Activated T-cell treated with anti-CD3 and anti-CD28 coated beads, Interleukin-2, amount 50 U/mL, for 24 hours (primary cell): ENCODE measurements at regions not wholly inside any gene's neighbourhood (a gene's known extent, or its start where the extent isn't known, plus 50 kb on each side); places are given as distances from the start of the nearest gene placed in this dataset.

Source experiments
- DNase-seq: peaks from one replicate; pipeline ENCODE4 v3.0.0-alpha.2; 2020
- H3K27ac Mint-ChIP-seq: 2 replicates; pipeline ENCODE4 v1.8.0; 2020; ENCODE audit warnings: mild to moderate bottlenecking, mixed read lengths
- H3K27me3 Mint-ChIP-seq: 2 replicates; pipeline ENCODE4 v1.8.0; 2020; ENCODE audit warnings: mixed read lengths
- H3K36me3 Mint-ChIP-seq: 2 replicates; pipeline ENCODE4 v1.8.0; 2020; ENCODE audit warnings: low read depth, mixed read lengths
- H3K4me1 Mint-ChIP-seq: 2 replicates; pipeline ENCODE4 v1.8.0; 2020; ENCODE audit warnings: low read depth, mixed read lengths
- H3K4me3 Mint-ChIP-seq: 2 replicates; pipeline ENCODE4 v1.8.0; 2020; ENCODE audit warnings: mild to moderate bottlenecking, moderate library complexity, mixed read lengths
- H3K9me3 Mint-ChIP-seq: 2 replicates; pipeline ENCODE4 v1.8.0; 2020; ENCODE audit warnings: mixed read lengths

DNA sequence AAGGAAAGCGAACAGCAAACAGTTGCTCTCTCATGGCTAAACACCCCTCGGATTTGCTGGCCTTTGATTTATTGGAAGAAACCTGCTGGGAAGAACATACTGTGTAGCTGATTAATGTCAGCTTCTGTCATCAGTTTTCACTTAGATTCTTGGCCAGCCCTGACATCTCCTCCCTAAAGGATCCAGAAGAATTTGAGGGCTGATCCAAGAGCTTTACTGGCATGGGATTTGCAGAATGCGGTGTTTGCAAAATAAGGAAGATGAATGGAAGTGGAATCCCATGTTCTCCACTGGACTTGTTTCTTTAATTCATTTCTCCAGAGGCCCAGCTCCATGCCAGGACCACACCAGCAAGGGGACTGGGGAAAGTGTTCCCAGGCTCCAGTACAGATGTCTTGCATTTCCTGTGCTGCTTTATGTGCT, 80.5 kb downstream of the RDH14 start:
- Mint-ChIP-seq H3K36me3 (no peaks in the 10 kb centered on the region), H3K4me1 (no peaks in the 10 kb centered on the region), H3K27ac (no peak overlapping the region), H3K27me3 (no peaks in the 10 kb centered on the region), H3K9me3 (no peaks in the 10 kb centered on the region), H3K4me3 (no peak overlapping the region)
- no peak for DNase-seq

DNA sequence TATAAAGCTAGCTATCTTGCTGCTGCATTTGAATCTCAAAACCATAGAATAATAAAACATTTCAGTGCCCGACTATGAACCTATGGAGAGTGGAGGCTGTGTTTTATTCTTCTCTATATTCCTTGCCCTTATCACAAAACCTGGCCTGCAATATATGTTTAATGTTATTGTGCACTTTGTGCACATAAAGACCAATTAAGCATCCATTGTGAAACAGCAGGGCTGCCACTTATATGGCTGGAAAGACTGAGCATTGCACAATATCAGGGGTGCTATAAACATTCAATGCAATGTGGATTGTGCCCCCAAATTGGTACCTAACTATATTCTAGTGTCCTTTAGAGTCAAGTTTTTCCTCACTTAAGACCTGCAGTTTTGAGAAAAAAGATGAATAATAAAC, 83.2 kb downstream of the RDH14 start:
- no peaks in the 10 kb centered on the region for H3K4me1 Mint-ChIP-seq
- H3K27me3 Mint-ChIP-seq = peaks cover 6% of the 10 kb centered on the region
- no peak overlapping the region for H3K4me3 Mint-ChIP-seq
- H3K9me3 Mint-ChIP-seq = no peaks in the 10 kb centered on the region
- DNase-seq = no peak
- H3K27ac Mint-ChIP-seq = no peak overlapping the region
- H3K36me3 Mint-ChIP-seq = no peaks in the 10 kb centered on the region

DNA sequence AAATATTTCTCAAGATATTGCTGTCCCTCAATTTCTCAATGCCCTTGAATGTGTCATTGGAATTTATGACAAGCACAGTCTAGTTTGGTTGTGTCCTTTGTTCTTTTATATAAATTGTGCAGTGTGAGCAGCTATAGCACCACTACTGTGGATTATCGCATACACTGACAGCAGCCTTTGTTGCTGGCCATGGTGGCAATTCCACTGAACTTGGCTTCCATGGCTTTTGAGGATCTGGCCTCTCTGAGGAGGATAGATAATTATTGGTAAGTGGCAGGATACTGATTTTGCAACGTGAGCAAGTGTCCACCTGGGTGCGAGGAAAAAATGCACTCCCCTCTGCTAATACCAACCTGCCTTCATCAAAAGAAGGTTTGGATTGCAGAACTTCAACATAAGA, 84.0 kb downstream of the RDH14 start:
- no peak overlapping the region for H3K4me3 Mint-ChIP-seq
- H3K27me3 Mint-ChIP-seq = peaks cover 6% of the 10 kb centered on the region
- no peak for DNase-seq
- H3K27ac Mint-ChIP-seq = no peak overlapping the region
- no peaks in the 10 kb centered on the region for H3K36me3 Mint-ChIP-seq
- no peaks in the 10 kb centered on the region for H3K4me1 Mint-ChIP-seq
- H3K9me3 Mint-ChIP-seq = no peaks in the 10 kb centered on the region

DNA sequence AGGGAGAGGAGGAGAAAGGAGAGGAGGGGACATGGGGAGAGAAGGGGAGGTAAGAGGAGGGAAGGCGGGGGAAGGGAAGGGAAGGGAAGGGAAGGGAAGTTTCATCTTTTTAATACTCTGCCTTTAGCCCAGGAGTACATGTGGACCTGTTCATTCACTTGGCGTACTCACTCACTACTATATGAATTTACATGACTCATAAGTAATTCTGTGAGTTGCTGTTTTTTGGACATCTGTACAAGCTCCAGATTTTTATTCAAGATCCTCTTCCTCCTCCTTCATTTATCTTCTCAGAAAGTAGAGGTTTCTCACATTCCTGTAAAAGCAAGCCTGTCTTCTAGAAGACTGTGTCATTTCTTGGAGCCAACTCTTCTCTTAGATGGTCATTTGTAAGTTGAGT, 84.6 kb downstream of the RDH14 start:
- Mint-ChIP-seq H3K27me3 (peaks cover 9% of the 10 kb centered on the region), H3K4me1 (no peaks in the 10 kb centered on the region), H3K9me3 (no peaks in the 10 kb centered on the region), H3K27ac (no peak overlapping the region), H3K4me3 (no peak overlapping the region), H3K36me3 (no peaks in the 10 kb centered on the region)
- no peak for DNase-seq

DNA sequence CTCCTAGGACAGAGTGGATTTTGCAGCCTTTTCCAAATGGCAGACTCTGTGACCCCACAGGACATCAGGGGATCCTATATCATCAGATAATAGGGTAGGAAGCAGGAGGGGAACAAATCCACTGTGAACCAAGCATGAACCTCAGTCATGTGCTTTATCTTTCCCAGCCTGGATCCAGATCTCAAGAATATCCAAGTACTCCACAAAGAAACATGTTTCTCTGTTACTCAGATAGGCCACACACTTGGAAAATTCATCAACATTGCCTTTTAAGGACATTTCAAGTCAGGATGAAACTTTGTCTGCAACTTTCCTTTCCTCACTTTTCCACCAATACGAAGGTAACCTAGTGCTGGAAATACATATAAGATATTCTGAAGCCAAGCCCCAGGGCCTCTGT, 85.8 kb downstream of the RDH14 start:
- no peak for DNase-seq
- H3K4me3 Mint-ChIP-seq = no peak overlapping the region
- H3K4me1 Mint-ChIP-seq = no peaks in the 10 kb centered on the region
- no peaks in the 10 kb centered on the region for H3K36me3 Mint-ChIP-seq
- peaks cover 10% of the 10 kb centered on the region for H3K27me3 Mint-ChIP-seq
- H3K9me3 Mint-ChIP-seq = no peaks in the 10 kb centered on the region
- H3K27ac Mint-ChIP-seq = no peak overlapping the region

DNA sequence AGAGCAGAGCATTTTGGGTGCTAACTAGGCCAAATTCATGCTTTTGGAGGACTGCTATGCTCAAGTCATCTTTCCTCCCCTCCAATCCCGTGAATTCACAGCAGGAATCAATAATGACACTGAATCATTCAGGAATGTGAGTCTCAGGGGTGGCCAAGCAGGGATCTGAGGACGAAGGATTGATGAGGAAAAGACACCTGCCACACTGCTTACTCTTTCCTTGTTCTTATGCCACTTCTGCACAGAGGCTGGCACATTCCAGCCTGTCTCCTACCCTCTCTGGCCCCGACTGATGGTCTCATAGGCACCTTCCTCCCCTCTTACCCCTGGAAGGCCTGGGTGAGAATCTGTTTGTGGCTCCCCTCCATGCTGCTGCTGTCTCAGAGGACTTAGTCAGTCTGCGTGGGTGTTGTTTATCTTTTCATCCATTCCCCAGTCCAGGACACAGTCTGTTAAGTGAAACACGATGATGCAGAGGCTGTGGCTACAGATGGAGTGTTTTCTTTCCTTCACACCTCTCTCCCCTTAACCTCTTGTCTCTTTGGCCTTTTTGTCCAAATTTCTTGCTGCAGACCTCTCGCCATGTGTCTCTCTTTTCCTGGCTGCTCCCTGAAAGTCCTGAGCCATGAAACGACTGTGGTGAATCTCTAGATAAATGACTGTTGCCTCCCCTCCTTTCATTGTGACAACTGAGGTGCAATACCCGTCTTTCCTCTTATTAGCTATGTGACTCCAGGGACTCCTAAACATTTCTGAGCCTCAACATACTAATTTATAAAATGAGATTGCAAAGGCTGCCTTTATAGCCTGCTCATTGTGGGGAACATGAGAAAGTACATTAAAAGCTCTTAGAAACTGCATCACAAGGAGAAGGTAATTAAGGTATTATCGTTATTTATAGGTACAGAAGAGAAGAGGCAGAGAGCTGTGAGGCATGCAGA, 86.9 kb downstream of the RDH14 start:
- DNase-seq = no peak
- H3K9me3 Mint-ChIP-seq = no peaks in the 10 kb centered on the region
- H3K36me3 Mint-ChIP-seq = no peaks in the 10 kb centered on the region
- H3K4me3 Mint-ChIP-seq = no peak overlapping the region
- H3K27me3 Mint-ChIP-seq = peaks cover 10% of the 10 kb centered on the region
- no peaks in the 10 kb centered on the region for H3K4me1 Mint-ChIP-seq
- no peak overlapping the region for H3K27ac Mint-ChIP-seq

DNA sequence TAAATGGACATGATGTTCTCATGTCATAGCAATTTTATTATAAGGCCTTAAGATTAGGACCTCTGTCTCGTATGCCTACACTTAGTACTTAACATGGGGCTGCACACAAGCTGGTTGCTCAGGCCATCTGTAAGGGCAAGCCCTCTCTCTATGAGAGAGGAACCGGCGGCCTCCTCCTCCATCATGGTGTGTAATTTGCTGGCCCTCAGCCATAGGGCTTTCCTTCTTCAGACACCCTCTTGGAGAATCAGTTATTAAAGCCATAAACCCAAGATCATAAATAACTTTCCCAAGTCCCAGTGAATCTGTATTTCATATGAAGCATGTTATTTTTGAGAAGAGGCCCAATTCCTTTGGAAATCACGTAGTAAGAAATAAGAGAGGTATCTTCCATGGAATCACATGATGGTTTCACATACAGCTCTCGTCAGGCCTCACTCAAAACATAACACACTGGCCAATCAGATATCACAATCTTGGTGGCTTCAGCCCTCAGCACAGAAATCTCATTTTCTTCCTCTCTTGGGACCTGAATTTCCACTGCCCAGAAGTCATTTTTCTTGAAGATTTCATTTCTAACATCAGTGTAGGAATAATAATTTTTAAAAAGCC, 92.6 kb downstream of the RDH14 start:
- Mint-ChIP-seq H3K27me3 (peaks cover 16% of the 10 kb centered on the region), H3K4me1 (no peaks in the 10 kb centered on the region), H3K27ac (no peak overlapping the region), H3K36me3 (no peaks in the 10 kb centered on the region), H3K9me3 (no peaks in the 10 kb centered on the region), H3K4me3 (no peak overlapping the region)
- no peak for DNase-seq

DNA sequence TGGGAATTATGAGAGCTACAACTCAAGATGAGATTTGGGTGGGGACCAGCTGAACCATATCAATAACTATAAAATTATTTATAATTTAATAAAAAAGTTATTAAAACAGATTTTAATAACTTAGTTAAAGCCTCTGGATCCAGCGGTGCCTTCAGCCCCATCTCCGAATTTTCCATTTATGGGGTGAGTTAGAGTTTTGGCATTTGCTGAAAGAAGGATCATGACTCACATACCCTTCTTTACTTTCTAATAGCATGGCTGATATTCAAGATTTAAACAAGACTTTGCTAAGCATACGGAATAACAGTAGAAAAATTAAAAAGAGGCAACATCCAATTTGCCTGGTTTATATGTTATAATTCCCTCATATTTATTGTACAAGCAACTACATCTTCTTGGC, 94.5 kb downstream of the RDH14 start:
- H3K27ac Mint-ChIP-seq = no peak overlapping the region
- no peaks in the 10 kb centered on the region for H3K9me3 Mint-ChIP-seq
- no peaks in the 10 kb centered on the region for H3K36me3 Mint-ChIP-seq

DNA sequence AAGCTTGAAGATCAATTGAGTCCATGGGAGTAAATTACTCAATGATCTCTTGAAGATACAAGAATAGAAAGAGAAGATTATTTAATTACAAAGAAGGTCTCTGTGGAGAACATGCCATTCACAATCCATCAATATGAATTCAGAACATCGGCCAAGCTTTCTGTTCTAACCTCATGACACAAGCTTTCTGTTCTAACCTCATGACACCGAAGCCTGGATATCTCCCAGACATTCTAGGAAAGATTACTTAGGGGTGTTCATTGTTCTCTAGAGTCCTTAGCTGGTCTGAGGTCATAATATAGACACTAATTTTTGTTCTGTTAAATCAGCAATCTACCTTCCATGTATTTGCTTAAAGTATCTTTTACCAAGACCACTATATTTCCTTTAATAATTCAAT, 95.5 kb downstream of the RDH14 start:
- H3K9me3 Mint-ChIP-seq = no peaks in the 10 kb centered on the region
- H3K27me3 Mint-ChIP-seq = peaks cover 22% of the 10 kb centered on the region
- H3K4me3 Mint-ChIP-seq = no peak overlapping the region

More for the DNA sequence above, 94.5 kb downstream of the RDH14 start:
- H3K27me3 Mint-ChIP-seq = peaks cover 20% of the 10 kb centered on the region
- no peak overlapping the region for H3K4me3 Mint-ChIP-seq
- H3K4me1 Mint-ChIP-seq = no peaks in the 10 kb centered on the region
- DNase-seq = no peak

DNA sequence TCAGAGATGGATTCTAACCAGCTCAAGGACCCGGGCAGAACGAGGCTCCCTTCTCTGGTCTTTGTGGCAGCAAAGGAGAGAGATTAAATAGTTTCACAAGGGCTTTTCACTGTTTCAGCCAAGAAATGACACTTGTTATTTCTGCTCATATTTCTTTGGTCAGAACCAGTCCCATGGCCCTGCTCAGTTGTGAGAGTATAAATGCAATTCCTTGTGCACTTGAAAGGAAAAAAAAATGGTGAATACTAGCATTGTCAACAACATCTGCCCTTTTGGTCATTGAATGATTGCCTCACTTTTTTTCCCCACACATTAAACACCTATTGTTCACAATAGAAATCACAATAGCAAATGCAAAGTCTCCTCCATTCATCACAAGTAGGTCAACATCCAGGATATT, 104.4 kb downstream of the RDH14 start:
- H3K27me3 Mint-ChIP-seq = peaks cover 20% of the 10 kb centered on the region
- H3K27ac Mint-ChIP-seq = no peak overlapping the region
- peaks cover 3% of the 10 kb centered on the region for H3K9me3 Mint-ChIP-seq
- no peaks in the 10 kb centered on the region for H3K36me3 Mint-ChIP-seq
- DNase-seq = no peak
- no peaks in the 10 kb centered on the region for H3K4me1 Mint-ChIP-seq
- no peak overlapping the region for H3K4me3 Mint-ChIP-seq

More for the DNA sequence above, 95.5 kb downstream of the RDH14 start:
- DNase-seq = no peak
- Mint-ChIP-seq H3K27ac (no peak overlapping the region), H3K4me1 (no peaks in the 10 kb centered on the region), H3K36me3 (no peaks in the 10 kb centered on the region)

DNA sequence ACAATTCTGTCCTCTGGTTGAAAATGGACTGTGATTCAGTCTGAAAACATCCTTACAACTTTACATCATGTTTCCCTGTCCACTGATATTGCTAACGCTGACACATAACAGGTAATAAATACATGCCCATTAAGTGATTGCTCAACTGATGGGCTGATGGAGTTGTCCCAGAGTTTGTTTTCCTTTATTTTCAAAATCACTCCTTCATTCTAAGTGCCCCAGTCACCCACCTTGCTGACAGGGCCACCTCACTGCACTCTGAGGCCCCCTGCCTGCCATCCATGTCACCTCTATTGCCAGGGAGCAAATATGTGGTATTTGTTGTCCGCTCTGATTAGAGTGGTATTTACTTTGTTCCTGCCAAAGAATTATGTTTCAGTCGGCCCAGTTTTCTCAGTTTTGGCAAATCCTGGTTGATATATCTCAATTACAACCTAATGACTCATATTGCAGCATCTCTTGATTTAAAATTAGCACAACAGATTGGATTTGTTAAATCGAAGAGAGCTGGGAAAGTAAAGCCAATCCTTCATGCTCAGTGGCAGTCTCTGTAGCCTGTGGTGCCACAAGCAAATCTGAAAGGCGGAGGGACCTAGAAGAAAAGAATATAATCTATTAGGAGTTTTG, 105.1 kb downstream of the RDH14 start:
- no peak overlapping the region for H3K27ac Mint-ChIP-seq
- no peak for DNase-seq
- H3K27me3 Mint-ChIP-seq = peaks cover 16% of the 10 kb centered on the region
- H3K4me3 Mint-ChIP-seq = no peak overlapping the region
- no peaks in the 10 kb centered on the region for H3K36me3 Mint-ChIP-seq
- H3K9me3 Mint-ChIP-seq = peaks cover 3% of the 10 kb centered on the region
- no peaks in the 10 kb centered on the region for H3K4me1 Mint-ChIP-seq

DNA sequence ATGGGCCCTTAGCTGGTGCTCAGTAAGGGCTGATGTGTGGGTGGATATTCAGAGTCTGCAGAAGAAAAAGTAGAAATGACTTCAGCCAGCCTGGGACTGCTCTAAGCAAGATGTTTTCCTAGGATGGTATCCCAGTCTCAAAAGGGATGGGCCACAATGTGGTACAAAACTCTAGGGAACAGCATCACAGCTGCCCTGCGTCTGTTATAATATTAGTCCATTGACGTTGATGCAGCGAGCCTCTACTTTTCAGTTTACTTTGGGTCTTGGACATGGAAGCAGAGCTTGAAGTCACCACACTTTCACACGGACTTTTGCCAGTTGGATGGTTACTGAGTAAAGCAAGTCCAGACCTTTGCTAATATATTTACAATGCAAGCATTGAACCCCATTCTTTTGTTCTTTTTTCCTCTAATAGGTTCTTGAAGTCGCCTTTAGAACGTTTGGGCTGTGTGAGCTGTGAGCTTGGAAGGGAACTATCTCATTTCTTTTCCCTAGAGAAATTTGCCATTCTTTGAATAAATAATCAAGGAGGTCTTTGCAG, 105.7 kb downstream of the RDH14 start:
- Mint-ChIP-seq H3K4me3 (no peak overlapping the region), H3K27me3 (peaks cover 15% of the 10 kb centered on the region), H3K36me3 (no peaks in the 10 kb centered on the region), H3K9me3 (peaks cover 3% of the 10 kb centered on the region), H3K27ac (no peak overlapping the region), H3K4me1 (no peaks in the 10 kb centered on the region)
- no peak for DNase-seq

DNA sequence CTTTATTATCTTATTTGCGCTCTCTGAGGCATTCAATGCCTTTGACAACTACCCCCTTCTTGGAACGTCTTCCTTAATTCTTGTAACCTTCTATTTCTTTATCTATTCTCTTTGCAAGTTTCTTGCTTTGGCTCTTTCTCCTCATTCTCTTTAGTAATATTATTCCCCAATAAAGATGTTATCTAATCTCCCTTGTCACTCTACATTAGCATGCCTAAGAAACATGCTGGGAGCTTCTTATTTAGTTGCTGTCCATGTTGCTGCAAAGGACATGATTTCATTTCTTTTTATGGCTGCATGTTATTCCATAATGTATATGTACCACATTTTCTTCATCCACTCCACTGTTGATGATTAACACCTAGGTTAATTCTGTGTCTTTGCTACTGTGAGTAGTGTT, 113.7 kb downstream of the RDH14 start:
- DNase-seq = no peak
- Mint-ChIP-seq H3K36me3 (no peaks in the 10 kb centered on the region), H3K4me1 (no peaks in the 10 kb centered on the region), H3K4me3 (no peak overlapping the region), H3K9me3 (no peaks in the 10 kb centered on the region), H3K27ac (no peak overlapping the region), H3K27me3 (peaks cover 20% of the 10 kb centered on the region)

DNA sequence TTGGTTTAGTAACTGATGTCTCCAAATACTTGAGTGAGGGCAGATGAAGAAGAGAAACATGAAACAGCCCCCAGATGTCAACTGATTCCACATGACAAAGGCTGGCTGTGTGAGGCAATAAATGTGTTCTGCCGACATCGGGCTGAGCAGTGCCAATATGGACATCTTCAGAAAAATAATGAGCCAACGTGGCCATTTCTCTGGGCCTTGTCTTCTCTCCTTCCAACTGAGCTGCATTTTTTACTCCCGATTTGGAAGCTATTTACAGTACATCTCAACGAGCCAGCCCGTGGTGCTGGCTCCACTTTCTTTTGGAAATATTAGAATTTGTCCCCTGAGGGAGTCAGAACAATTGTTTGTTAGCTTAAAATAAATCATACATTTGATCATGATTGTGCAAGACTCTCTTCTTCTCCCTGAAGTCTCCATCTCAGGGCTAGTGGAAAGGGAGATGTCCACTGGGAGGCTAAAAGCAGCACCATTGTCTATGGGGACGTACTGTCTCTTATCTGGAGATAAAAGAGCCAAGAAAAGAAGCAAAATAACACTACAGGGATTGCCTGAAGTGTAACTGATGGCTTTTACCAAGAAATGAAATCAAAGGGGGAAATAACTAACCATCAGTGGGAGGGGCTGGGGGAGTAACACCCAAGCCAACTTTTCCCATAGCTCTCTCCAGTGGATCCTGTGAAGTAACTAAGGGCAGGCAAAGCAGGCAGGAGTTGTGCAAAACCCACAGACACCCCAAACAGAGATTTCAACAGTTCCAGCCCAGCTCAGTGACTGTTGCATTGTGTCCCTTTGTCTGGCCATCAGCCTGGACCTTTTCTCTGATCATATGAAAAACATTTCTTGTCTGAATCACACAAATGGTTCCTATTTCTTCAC, 114.8 kb downstream of the RDH14 start:
- no peak overlapping the region for H3K27ac Mint-ChIP-seq
- no peaks in the 10 kb centered on the region for H3K36me3 Mint-ChIP-seq
- no peak for DNase-seq
- H3K4me3 Mint-ChIP-seq = no peak overlapping the region
- H3K27me3 Mint-ChIP-seq = peaks cover 28% of the 10 kb centered on the region
- H3K4me1 Mint-ChIP-seq = no peaks in the 10 kb centered on the region
- H3K9me3 Mint-ChIP-seq = no peaks in the 10 kb centered on the region
